ENCODE measurements at regions not wholly inside any gene's neighbourhood (a gene's known extent, or its start where the extent isn't known, plus 50 kb on each side); places are given as distances from the start of the nearest gene placed in this dataset.

GRCh38 chr3:193998123-193998448 lies 137.9 kb upstream of the HES1 start:
- no peak for DNase-seq

GRCh38 chr3:193998628-193999195 lies 137.2 kb upstream of the HES1 start:
- no peak for DNase-seq

GRCh38 chr3:194000100-194000499 lies 135.8 kb upstream of the HES1 start:
- DNase-seq, result no peak

DNA sequence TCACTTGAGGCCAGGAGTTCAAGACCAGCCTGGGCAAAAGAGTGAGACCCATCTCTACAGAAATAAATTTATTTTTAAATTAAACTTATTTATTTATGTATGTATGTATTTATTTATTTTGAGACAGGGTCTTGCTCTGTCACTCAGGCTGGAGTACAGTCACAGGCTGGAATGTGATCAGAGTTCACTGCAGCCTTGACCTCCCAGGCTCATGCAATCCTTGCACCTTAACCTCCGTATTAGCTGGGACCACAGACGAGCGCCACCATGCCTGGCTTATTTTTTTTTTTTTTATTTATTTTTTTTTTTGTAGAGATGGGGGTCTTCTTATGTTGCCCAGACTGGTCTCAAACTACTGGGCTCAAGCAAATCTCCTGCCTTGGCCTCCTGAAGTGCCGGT lies 135.2 kb upstream of the HES1 start:
- DNase-seq, result no peak

DNA sequence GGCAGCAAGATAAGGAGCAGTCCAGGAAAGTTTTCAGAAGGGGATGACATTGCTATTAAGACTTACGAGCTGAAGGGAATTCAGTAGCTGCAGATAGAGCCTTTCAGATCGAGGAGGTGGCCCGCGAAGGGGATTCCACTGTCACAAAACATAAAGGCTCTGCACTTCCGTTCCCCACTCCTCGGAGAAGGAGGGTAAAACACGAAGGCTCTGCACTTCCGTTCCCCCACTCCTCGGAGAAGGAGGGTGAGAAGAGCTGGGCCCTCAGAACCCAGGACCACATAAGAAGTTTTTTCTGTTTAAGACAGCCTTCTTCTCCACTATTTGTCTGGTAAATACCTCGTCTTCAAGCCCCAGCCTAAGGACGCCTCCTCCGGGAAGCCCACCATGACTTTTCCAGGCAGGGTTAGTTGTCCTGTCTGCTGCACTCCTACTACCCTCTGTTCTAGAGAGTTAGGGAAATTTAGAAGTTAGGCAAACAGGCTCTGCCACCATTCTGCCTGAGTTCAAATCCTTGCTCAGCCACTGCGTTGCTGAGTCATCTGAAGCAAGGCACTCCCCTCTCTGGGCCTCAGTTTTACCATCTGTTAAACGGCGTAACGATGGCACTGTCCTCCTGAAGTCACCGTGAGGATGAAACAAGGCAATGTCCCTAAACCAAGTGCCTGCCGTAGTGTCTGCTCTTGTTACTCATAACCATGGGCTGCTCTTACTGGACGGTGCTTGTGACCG lies 134.1 kb upstream of the HES1 start:
- no peak for DNase-seq

DNA sequence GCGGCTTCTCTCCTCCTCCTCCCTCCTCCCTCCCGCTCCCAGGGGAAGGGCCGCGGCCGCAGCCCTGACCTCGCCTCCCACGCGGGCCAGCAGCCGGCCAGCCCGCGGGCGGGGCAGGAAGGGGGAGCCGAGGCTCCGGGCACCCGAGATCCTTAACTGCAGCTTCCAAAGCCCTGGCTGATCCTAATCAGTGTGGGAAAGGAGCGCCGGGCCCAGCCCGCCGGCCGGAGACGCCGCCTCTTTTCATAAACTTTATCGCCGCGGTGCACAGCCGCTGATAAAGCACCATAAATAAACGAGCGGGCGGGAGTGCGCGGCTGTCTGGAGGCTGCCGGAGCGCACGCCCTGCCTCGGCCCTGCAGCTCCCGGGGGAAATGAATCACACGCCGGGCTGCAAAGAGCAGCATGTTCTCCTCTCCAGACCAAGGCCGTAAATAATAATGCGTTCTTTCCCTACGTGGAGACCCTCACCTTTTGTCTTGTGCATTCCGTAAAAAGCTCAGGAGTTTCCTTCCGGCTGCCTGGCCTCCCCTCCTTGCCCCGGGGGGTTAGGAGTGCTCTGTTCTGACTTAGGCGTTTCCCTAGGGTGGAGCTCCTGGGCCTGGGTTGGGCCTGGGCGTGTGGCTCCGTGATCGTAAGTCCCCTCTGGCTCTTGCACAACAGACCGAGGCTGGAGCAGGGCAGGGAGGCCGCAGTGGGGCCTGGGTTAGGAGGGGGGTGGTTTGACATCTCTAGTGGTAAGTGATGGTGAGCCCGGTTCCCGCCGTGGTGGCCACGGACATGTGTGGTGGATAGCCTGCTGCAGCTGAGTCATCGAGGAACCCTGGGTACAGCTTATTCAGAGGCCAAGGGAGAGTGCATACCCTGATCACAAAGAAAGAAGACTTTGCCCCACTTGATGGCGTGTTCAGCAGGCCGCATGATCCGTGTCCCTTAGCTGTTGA lies 132.6 kb upstream of the HES1 start:
- DNase-seq, result no peak

GRCh38 chr3:194005930-194006501 lies 129.9 kb upstream of the HES1 start:
- no peak for DNase-seq

DNA sequence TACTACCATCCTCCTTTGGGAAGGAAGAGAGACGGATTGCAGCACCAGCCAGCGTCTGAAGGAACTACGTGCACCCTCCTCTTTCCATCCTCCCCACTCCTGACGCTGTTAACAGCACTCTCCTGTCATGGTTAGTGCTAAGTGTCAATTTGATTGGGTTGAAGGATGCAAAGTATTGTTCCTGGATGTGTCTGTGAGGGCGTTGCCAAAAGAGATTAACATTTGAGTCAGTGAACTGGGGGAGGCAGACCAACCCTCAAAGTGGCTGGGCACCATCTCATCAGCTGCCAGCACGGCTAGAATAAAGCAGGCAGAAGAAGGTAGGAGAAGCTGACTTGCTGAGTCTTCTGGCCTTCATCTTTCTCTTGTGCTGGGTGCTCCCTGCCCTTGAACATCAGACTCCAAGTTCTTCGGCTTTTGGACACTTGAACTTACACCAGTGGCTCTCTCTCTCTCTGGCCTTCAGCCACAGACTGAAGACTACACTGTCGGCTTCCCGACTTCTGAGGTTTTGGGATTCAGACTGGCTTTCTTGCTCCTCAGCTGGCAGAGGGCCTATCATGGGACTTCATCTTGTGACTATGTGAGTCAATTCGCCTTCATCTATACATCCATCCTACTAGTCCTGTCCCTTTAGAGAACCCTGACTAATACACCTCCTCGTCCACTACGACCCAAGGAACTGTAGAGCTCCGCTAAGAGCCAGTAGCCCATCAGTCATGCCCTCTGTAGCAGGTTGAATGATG lies 128.2 kb upstream of the HES1 start:
- no peak for DNase-seq

- DNase-seq, result no peak
These were observed 126.9 kb upstream of the HES1 start for GRCh38 chr3:194009019-194009418.

DNA sequence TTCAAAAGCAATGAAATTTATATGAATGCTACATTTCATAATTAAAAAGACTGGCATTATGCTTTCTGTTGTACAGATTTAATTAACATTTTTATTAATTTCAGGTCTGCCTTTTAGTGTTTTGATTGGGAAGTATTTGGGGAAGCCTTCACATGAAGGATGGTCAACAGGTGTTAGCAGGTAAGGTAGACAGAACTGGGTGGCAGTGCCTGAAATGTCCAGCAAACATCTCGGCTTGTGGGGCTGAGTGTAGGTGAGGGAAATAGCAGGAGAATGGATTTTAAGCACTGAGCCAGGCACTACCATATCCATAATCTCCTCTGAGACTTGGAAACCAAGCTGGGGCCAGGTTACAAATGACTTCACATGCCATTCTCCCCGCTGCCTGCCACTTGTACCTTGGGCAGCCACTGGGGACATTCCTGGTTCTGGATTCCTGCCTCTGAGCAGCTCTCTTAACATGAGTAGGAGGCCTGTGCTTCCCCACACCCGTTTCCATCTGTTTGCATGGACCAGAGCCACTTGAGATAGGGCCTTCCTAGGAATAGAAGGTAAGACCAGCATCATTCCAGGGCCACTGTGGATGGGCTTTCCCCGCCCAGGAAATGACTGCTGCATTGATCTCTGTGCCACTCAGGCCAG lies 125.9 kb upstream of the HES1 start:
- no peak for DNase-seq

GRCh38 chr3:194011807-194012206 lies 124.1 kb upstream of the HES1 start:
- DNase-seq, result no peak

GRCh38 chr3:194013928-194014327 lies 122.0 kb upstream of the HES1 start:
- no peak for DNase-seq

GRCh38 chr3:194014756-194015155 lies 121.2 kb upstream of the HES1 start:
- no peak for DNase-seq

- no peak for DNase-seq
These were observed 116.4 kb upstream of the HES1 start for GRCh38 chr3:194019398-194020165.

DNA sequence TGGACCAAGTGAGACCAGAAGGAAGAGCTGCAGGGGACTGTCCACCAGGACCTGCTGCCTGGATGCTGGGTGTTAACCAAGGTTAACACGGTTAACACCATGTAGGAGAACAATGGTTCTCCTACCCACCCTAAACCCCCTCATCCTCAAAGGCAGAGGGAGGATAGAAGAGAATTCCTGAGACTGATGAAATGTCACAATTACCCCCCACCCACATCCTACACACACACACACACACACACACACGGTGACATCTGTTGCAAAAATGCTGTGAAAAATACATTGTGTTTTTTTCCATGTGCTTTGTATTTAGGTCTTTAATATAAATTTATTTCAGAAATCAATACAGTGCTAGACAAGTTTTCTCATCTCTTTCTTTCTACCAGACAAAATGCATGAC lies 113.9 kb upstream of the HES1 start:
- no peak for DNase-seq

DNA sequence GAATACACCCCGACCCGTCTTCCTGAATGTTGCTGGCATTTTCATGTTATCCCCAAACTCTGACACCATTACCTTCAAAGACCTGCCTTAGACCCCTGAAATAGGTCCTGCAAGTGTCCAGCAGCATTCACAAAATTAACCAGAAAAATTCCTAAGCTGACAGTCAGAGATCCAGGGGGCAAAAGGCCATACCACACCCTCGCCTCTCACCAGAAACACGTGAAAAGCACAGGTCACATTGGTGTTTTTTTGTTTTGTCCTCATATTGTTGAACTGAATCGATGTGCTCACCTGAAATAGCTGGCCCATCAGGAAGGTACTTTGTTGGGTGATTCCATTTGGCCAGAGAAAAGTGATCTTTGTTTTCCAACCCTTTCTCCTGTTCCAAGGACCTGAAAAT lies 113.1 kb upstream of the HES1 start:
- DNase-seq, result no peak

- no peak for DNase-seq
These were observed 112.3 kb upstream of the HES1 start for GRCh38 chr3:194023501-194024280.

DNA sequence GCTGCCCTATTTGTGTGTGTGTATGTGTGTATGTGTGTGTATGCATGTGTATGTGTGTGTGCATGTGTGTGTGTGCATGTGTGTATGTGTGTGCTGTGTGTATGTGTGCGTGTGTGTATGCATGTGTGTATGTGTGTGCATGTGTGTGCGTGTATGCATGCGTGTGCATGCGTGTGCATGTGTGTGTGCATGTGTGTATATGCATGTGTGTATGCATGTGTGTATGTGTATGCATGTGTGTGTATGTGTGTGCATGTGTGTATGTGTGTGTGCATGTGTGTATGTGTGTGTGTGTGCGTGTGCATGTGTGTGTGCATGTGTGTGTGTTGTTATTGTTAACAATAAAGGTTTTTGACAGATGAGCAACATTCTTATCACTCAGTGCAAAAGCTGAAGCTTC lies 110.8 kb upstream of the HES1 start:
- no peak for DNase-seq

DNA sequence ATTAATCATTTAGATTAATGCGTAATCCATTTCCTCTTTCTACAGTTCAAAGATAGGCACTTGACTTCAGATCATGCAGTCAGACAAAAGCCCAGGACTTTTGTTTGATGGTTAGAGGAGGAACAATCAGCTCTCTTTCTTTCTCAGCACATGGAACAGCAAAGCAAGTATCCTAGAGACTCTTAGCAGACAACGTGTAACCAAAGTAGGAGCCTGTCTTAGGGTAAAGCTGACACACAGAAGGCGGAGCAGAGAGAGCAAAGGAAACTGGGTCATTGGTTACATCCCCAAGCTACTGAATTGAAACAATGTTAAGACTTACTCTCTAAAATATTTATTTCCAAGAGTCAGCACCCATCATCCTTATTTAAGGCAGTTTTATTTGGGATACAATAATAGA lies 110.0 kb upstream of the HES1 start:
- DNase-seq, result no peak

GRCh38 chr3:194028434-194029004 lies 107.4 kb upstream of the HES1 start:
- DNase-seq, result no peak

All from activated CD4-positive, alpha-beta T cell treated with anti-CD3 and anti-CD28 coated beads, Interleukin-2, amount 50 U/mL, for 1 hour (primary cell).